ENCODE measurements at regions not wholly inside any gene's neighbourhood (a gene's known extent, or its start where the extent isn't known, plus 50 kb on each side); places are given as distances from the start of the nearest gene placed in this dataset.

DNA sequence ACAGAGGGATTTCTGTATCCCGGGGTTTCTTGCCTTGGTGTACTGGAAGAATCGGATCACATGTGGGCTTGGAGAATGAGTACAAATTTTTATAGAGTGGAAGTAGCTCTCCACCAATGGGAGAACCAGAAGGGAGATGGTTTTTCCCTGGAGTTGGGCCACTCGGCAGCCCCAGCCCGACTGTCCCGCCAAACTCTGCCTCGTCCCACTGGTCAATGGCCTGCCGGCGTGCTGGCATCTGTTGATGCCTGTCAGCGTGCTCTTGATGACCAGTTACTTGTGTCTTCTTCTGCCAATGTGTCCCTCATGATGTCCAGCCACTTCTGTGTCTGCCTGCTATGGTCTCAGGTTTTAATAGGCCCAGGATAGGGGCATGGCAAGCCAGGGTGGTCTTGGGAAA, 100.5 kb downstream of the CFAP44 start:
- TF ChIP-seq, protein P1, sequence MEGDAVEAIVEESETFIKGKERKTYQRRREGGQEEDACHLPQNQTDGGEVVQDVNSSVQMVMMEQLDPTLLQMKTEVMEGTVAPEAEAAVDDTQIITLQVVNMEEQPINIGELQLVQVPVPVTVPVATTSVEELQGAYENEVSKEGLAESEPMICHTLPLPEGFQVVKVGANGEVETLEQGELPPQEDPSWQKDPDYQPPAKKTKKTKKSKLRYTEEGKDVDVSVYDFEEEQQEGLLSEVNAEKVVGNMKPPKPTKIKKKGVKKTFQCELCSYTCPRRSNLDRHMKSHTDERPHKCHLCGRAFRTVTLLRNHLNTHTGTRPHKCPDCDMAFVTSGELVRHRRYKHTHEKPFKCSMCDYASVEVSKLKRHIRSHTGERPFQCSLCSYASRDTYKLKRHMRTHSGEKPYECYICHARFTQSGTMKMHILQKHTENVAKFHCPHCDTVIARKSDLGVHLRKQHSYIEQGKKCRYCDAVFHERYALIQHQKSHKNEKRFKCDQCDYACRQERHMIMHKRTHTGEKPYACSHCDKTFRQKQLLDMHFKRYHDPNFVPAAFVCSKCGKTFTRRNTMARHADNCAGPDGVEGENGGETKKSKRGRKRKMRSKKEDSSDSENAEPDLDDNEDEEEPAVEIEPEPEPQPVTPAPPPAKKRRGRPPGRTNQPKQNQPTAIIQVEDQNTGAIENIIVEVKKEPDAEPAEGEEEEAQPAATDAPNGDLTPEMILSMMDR (IDR thresholded peaks at IDR 0.05; ENCODE audit: extremely low read depth in 1 of 2, insufficient read depth in 1 of 2, low read depth in 1 of 2, low read length in 2 of 2): no peak
- TF ChIP-seq POLR2AphosphoS5 (IDR thresholded peaks at IDR 0.05; ENCODE audit: insufficient read depth, low read depth, low read length) (no peak), POLR2A (IDR thresholded peaks at IDR 0.05; ENCODE audit: low read depth, low read length) (no peak), JUN (IDR thresholded peaks at IDR 0.05; ENCODE audit: borderline replicate concordance, insufficient read depth, insufficient read length, low read depth) (no peak)
- TF ChIP-seq, protein P2, sequence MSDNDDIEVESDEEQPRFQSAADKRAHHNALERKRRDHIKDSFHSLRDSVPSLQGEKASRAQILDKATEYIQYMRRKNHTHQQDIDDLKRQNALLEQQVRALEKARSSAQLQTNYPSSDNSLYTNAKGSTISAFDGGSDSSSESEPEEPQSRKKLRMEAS (IDR thresholded peaks at IDR 0.05; ENCODE audit: insufficient read depth, insufficient read length): no peak

All from endothelial cell of umbilical vein (primary cell).